SH-SY5Y (cell line): ENCODE measurements at regions not wholly inside any gene's neighbourhood (a gene's known extent, or its start where the extent isn't known, plus 50 kb on each side); places are given as distances from the start of the nearest gene placed in this dataset.

Experiments
- GATA2 ChIP-seq: IDR thresholded peaks from 2 replicates; pipeline ENCODE4 v1.6.1; 2011; ENCODE audit warnings: mild to moderate bottlenecking, low read depth, low read length
- GATA3 ChIP-seq: IDR thresholded peaks from 2 replicates; pipeline ENCODE4 v1.6.1; 2011; ENCODE audit warnings: low read depth, mild to moderate bottlenecking, low read length, moderate library complexity

- TF ChIP-seq GATA2 (no peak), GATA3 (no peak)
These were observed 97.6 kb upstream of the PARD3B start for GRCh38 chr2:204447722-204448121.
